Panc1 (cell line): ENCODE measurements at regions not wholly inside any gene's neighbourhood (a gene's known extent, or its start where the extent isn't known, plus 50 kb on each side); places are given as distances from the start of the nearest gene placed in this dataset.

Source experiments
- ATAC-seq: fragments of 200-7000 bp; cut with Tn5 transposase; 2 replicates; pipeline ENCODE4 v1.9.1; 2020; ENCODE audit warnings: mild to moderate bottlenecking, moderate library complexity
- BruUV-seq: library from RNA; stranded (reverse); fragments of 400-500 nt; replicated peaks from 2 replicates; lab custom pipeline; 2021; lab: Mats Ljungman, UMichigan
- CTCF ChIA-PET: fragments of 300-600 bp; sonication (Branson Sonifier 250); formaldehyde crosslinking; loops from one replicate; lab custom pipeline; 2022; ENCODE audit warnings: antibody characterized with exemption; lab: Charles Lee
- POLR2A ChIA-PET: fragments of 300-600 bp; sonication (Branson Sonifier 250); formaldehyde crosslinking; loops from one replicate; lab custom pipeline; 2022; ENCODE audit warnings: antibody characterized with exemption; lab: Charles Lee
- DNase-seq: peaks from one replicate; pipeline ENCODE4 v3.0.0-alpha.2; 2010; ENCODE audit warnings: low read depth, low spot score
- H3K27ac ChIP-seq: 2 replicates; pipeline ENCODE4 v1.5.1; 2011; ENCODE audit warnings: mild to moderate bottlenecking, low read length, inconsistent platforms
- H3K27me3 ChIP-seq: fragments of 200-500 bp; sonication (Bioruptor generic); 2 replicates; pipeline ENCODE4 v1.6.0; 2014; ENCODE audit warnings: low read length, inconsistent platforms; ENCODE audit not compliant: control insufficient read depth, insufficient read depth
- H3K36me3 ChIP-seq: fragments of 200-500 bp; sonication (Bioruptor generic); 2 replicates; pipeline ENCODE4 v1.5.1; 2014; ENCODE audit warnings: inconsistent platforms, mild to moderate bottlenecking, low read length, moderate library complexity; ENCODE audit not compliant: control insufficient read depth, insufficient read depth
- H3K4me1 ChIP-seq: 2 replicates; pipeline ENCODE4 v1.5.1; 2011; ENCODE audit warnings: inconsistent platforms, mild to moderate bottlenecking, low read length, moderate library complexity; ENCODE audit not compliant: control insufficient read depth, insufficient read depth
- H3K4me3 ChIP-seq, 2 experiments: 2 replicates each; pipeline ENCODE4 v1.5.1; 2011 to 2012; ENCODE audit warnings: low read depth in 2 of 2, low read length in 2 of 2, mild to moderate bottlenecking in 2 of 2, inconsistent platforms in 1 of 2, moderate library complexity in 1 of 2
- H3K9me3 ChIP-seq: fragments of 200-500 bp; sonication (Bioruptor generic); 2 replicates; pipeline ENCODE4 v1.5.1; 2014; ENCODE audit warnings: low read depth, mild to moderate bottlenecking, inconsistent platforms, low read length, moderate library complexity; ENCODE audit not compliant: control insufficient read depth, insufficient read depth
- CTCF ChIP-seq: fragments of 450-650 bp; IDR thresholded peaks from 2 replicates; pipeline ENCODE4 v1.5.1; 2017; ENCODE audit warnings: mild to moderate bottlenecking
- POLR2AphosphoS5 ChIP-seq: IDR thresholded peaks from 2 replicates; pipeline ENCODE4 v1.6.1; 2012; ENCODE audit warnings: mild to moderate bottlenecking, low read depth, low read length, moderate library complexity
- REST ChIP-seq, 2 experiments: IDR thresholded peaks; 2 replicates each; pipeline ENCODE4 v1.6.1; 2011 to 2012; ENCODE audit warnings: low read depth in 2 of 2, control low read depth in 1 of 2, low read length in 1 of 2, mild to moderate bottlenecking in 1 of 2, moderate library complexity in 1 of 2; ENCODE audit not compliant: insufficient read depth in 1 of 2
- SIN3A ChIP-seq: IDR thresholded peaks from 2 replicates; pipeline ENCODE4 v1.6.1; 2012; ENCODE audit warnings: low read depth, mild to moderate bottlenecking, low read length, moderate library complexity, borderline replicate concordance; ENCODE audit not compliant: insufficient read depth
- TCF7L2 ChIP-seq: IDR thresholded peaks from 2 replicates; pipeline ENCODE4 v1.6.1; 2011; ENCODE audit warnings: mild to moderate bottlenecking, low read depth, low read length, inconsistent platforms
- in situ Hi-C: cut with HindIII; loops from 2 replicates; pipeline ENCODE4 v1.10.0; 2016; ENCODE audit warnings: low sequenced_read_pairs, low pct_unique_long_range_greater_than_20kb
- intact Hi-C: fragments of 100-400 bp; cut with micrococcal nuclease; formaldehyde crosslinking; loops from one replicate; pipeline ENCODE4 v1.10.0; 2022; ENCODE audit not compliant: unreplicated experiment

GRCh38 chr11:96447208-96448110 lies 57.6 kb downstream of the JRKL start:
- intact Hi-C loops, result no loop called here
- BruUV-seq, result no TSS peak
- POLR2A ChIA-PET, result no interaction called here

GRCh38 chr11:96448225-96448624 lies 58.4 kb downstream of the JRKL start:
- TF ChIP-seq SIN3A (no peak), TCF7L2 (no peak), CTCF (no peak), REST (IDR thresholded peaks at IDR 0.05; ENCODE audit: insufficient read depth in 1 of 2, low read depth in 2 of 2, low read length in 1 of 2) (no peak), POLR2AphosphoS5 (no peak)
- H3K27ac ChIP-seq, result no peak overlapping the region

More at GRCh38 chr11:96447208-96448110, 57.6 kb downstream of the JRKL start:
- Histone ChIP-seq H3K4me1 (no peaks in the 10 kb centered on the region), H3K9me3 (no peaks in the 10 kb centered on the region), H3K36me3 (no peaks in the 10 kb centered on the region), H3K27ac (no peak overlapping the region), H3K27me3 (peaks cover 18% of the 10 kb centered on the region; the same call in 1 of the 2 replicates), H3K4me3 (no peak overlapping the region)
- ATAC-seq (no peak), DNase-seq (no peak)
- CTCF ChIA-PET, result no interaction called here
- TF ChIP-seq CTCF, result no peak
- no peak for TF ChIP-seq TCF7L2
- TF ChIP-seq SIN3A, result no peak
- no peak for TF ChIP-seq POLR2AphosphoS5
- no peak for TF ChIP-seq REST (IDR thresholded peaks at IDR 0.05; ENCODE audit: insufficient read depth in 1 of 2, low read depth in 2 of 2, low read length in 1 of 2)
- in situ Hi-C loops, result no loop called here

More at GRCh38 chr11:96448225-96448624, 58.4 kb downstream of the JRKL start:
- no peaks in the 10 kb centered on the region for H3K36me3 ChIP-seq
- no peaks in the 10 kb centered on the region for H3K9me3 ChIP-seq
- DNase-seq, result no peak
- intact Hi-C loops (no loop called here), in situ Hi-C loops (no loop called here)
- BruUV-seq, result no TSS peak
- POLR2A ChIA-PET, result no interaction called here
- H3K4me1 ChIP-seq, result no peaks in the 10 kb centered on the region
- ATAC-seq, result no peak
- no peak overlapping the region for H3K4me3 ChIP-seq
- H3K27me3 ChIP-seq, result peaks cover 18% of the 10 kb centered on the region; the same call in 1 of the 2 replicates
- CTCF ChIA-PET, result no interaction called here
